GM23338 (cell line): ENCODE measurements at regions not wholly inside any gene's neighbourhood (a gene's known extent, or its start where the extent isn't known, plus 50 kb on each side); places are given as distances from the start of the nearest gene placed in this dataset.

Experiments
- ETS1 ChIP-seq: IDR thresholded peaks from 2 replicates; pipeline ENCODE4 v1.6.1; 2016; ENCODE audit warnings: antibody characterized with exemption
- EZH2 ChIP-seq: fragments of 200-600 bp; sonication (generic); IDR thresholded peaks from one replicate; pipeline ENCODE4 v1.8.0; 2017; ENCODE audit warnings: antibody characterized with exemption, mild to moderate bottlenecking, low read depth; ENCODE audit not compliant: unreplicated experiment
- EZH2phosphoT487 ChIP-seq: fragments of 200-600 bp; sonication (generic); IDR thresholded peaks from one replicate; pipeline ENCODE4 v1.8.1; 2018; ENCODE audit warnings: antibody characterized with exemption; ENCODE audit not compliant: unreplicated experiment
- POLR2AphosphoS5 ChIP-seq: IDR thresholded peaks from 2 replicates; pipeline ENCODE4 v1.6.1; 2016; ENCODE audit warnings: antibody characterized with exemption, low read depth
- STAT1 ChIP-seq: IDR thresholded peaks from one replicate; pipeline ENCODE4 v1.6.1; 2016; ENCODE audit warnings: antibody characterized with exemption; ENCODE audit not compliant: unreplicated experiment
- ZNF114 ChIP-seq: fragments of 250-450 bp; sonication (Bioruptor Pico); IDR thresholded peaks from 2 replicates; pipeline ENCODE4 v1.5.0; 2020; ENCODE audit warnings: mild to moderate bottlenecking, moderate library complexity
- ZNF462 ChIP-seq: fragments of 250-450 bp; sonication (Bioruptor Pico); IDR thresholded peaks from 2 replicates; pipeline ENCODE4 v1.5.0; 2020; ENCODE audit warnings: mild to moderate bottlenecking, moderate library complexity
- TF ChIP-seq, protein P1 (sequence below), 2 experiments: fragments of 200-600 bp in 1 of 2; sonication (generic) in 1 of 2; conservative IDR thresholded peaks; 2 replicates each; pipeline versions ENCODE4 v1.5.1 to v1.6.1; 2016 to 2017; ENCODE audit warnings: antibody characterized with exemption in 2 of 2, low read depth in 2 of 2, mild to moderate bottlenecking in 2 of 2, moderate library complexity in 1 of 2

GRCh38 chr16:49200223-49200820 is 81.3 kb downstream of the CBLN1 start (continued):
- TF ChIP-seq ZNF462 (no peak), EZH2 (no peak), ETS1 (no peak), EZH2phosphoT487 (no peak), STAT1 (no peak), POLR2AphosphoS5 (no peak), ZNF114 (CRISPR knock-in tag) (no peak)
- TF ChIP-seq, protein P1, sequence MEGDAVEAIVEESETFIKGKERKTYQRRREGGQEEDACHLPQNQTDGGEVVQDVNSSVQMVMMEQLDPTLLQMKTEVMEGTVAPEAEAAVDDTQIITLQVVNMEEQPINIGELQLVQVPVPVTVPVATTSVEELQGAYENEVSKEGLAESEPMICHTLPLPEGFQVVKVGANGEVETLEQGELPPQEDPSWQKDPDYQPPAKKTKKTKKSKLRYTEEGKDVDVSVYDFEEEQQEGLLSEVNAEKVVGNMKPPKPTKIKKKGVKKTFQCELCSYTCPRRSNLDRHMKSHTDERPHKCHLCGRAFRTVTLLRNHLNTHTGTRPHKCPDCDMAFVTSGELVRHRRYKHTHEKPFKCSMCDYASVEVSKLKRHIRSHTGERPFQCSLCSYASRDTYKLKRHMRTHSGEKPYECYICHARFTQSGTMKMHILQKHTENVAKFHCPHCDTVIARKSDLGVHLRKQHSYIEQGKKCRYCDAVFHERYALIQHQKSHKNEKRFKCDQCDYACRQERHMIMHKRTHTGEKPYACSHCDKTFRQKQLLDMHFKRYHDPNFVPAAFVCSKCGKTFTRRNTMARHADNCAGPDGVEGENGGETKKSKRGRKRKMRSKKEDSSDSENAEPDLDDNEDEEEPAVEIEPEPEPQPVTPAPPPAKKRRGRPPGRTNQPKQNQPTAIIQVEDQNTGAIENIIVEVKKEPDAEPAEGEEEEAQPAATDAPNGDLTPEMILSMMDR (conservative IDR thresholded peaks at IDR 0.05; ENCODE audit: low read depth in 2 of 2) = no peak
